ENCODE measurements at regions not wholly inside any gene's neighbourhood (a gene's known extent, or its start where the extent isn't known, plus 50 kb on each side); places are given as distances from the start of the nearest gene placed in this dataset.

- Histone ChIP-seq H3K4me1 (ENCODE audit: control insufficient read depth, insufficient read depth, low read length) (no peaks in the 10 kb centered on the region), H3K9me1 (ENCODE audit: insufficient read depth, low read length) (no peaks in the 10 kb centered on the region), H2BK5ac (ENCODE audit: low read depth, low read length, poor library complexity, severe bottlenecking) (no peak overlapping the region), H2BK120ac (ENCODE audit: low read depth, low read length) (no peak overlapping the region), H3K79me1 (ENCODE audit: low read depth in 1 of 2, low read length in 2 of 2) (no peaks in the 10 kb centered on the region), H2AK9ac (replicated peaks; ENCODE audit: low read depth, low read length, poor library complexity) (no peak overlapping the region), H3K27ac (ENCODE audit: insufficient read depth, low read length) (no peak overlapping the region), H3K4me2 (ENCODE audit: low read depth, low read length) (no peak overlapping the region; the same call in 1 of the 2 replicates), H3K27me3 (ENCODE audit: control insufficient read depth, insufficient read depth, low read length) (peaks cover 6% of the 10 kb centered on the region), H4K20me1 (ENCODE audit: insufficient read depth, low read length) (no peaks in the 10 kb centered on the region), H4K5ac (ENCODE audit: low read depth, low read length) (no peak overlapping the region), H3K36me3 (ENCODE audit: control insufficient read depth, insufficient read depth, low read length) (no peaks in the 10 kb centered on the region), H3K23ac (ENCODE audit: low read depth, low read length) (no peak overlapping the region), H4K8ac (ENCODE audit: low read depth in 2 of 2, low read length in 2 of 2) (no peak overlapping the region), H3K9me3 (ENCODE audit: control insufficient read depth, insufficient read depth, low read length) (peaks cover 2% of the 10 kb centered on the region; the same call in 1 of the 2 replicates), H2AK5ac (ENCODE audit: low read depth, low read length) (no peak overlapping the region), H2BK15ac (ENCODE audit: low read depth, low read length) (no peak overlapping the region), H3K56ac (ENCODE audit: extremely low read depth, insufficient read depth, low read length) (no peak overlapping the region), H3K4ac (ENCODE audit: low read depth, low read length) (no peak overlapping the region), H3K4me3 (ENCODE audit: insufficient read depth, low read depth, low read length) (no peak overlapping the region), H2BK20ac (ENCODE audit: low read depth, low read length) (no peak overlapping the region), H2AFZ (replicated peaks; ENCODE audit: low read length, poor library complexity) (peak overlapping the region; percentile 40), H3K18ac (ENCODE audit: low read depth, low read length) (no peak overlapping the region), H4K91ac (ENCODE audit: insufficient read depth, low read depth, low read length) (no peak overlapping the region), H3K14ac (replicated peaks; ENCODE audit: low read depth, low read length) (no peak overlapping the region), H3K9ac (ENCODE audit: low read depth, low read length) (no peak overlapping the region)
- dilution Hi-C loops (cut with HindIII; ENCODE audit: low sequenced_read_pairs, unreplicated experiment): no loop called here
- DNase-seq (no peak), ATAC-seq (ENCODE audit: low read depth) (peak; percentile 35; the same call in 1 of the 2 replicates)
- in situ Hi-C loops (cut with MboI; ENCODE audit: low sequenced_read_pairs): no loop called here
- intact Hi-C loops (cut with micrococcal nuclease): no loop called here
- BruUV-seq (replicated peaks): no TSS peak
- 27% methylated on average over 12 of the region's 30 CpGs; no CpG with 5 or more reads in 1 of the 2 experiments for WGBS, 2 experiments (ENCODE audit: extremely low coverage in 2 of 2, insufficient read length in 1 of 2)
- CTCF ChIA-PET: no interaction called here
- no peak for TF ChIP-seq CEBPB (IDR thresholded peaks at IDR 0.05; ENCODE audit: low read depth, low read length)
- TF ChIP-seq RFX5 (IDR thresholded peaks at IDR 0.05; ENCODE audit: low read depth, low read length): no peak
- TF ChIP-seq CHD1 (IDR thresholded peaks at IDR 0.05; ENCODE audit: low read depth, low read length): no peak
- TF ChIP-seq MAFK (IDR thresholded peaks at IDR 0.05; ENCODE audit: low read depth, low read length): no peak
- TF ChIP-seq RAD21 (IDR thresholded peaks at IDR 0.05; ENCODE audit: low read length): no peak
- no peak for TF ChIP-seq POLR2A (IDR thresholded peaks at IDR 0.05; ENCODE audit: low read depth, low read length)
- no peak for TF ChIP-seq SMC3 (IDR thresholded peaks at IDR 0.05; ENCODE audit: low read depth, low read length)
- TF ChIP-seq, protein P1, sequence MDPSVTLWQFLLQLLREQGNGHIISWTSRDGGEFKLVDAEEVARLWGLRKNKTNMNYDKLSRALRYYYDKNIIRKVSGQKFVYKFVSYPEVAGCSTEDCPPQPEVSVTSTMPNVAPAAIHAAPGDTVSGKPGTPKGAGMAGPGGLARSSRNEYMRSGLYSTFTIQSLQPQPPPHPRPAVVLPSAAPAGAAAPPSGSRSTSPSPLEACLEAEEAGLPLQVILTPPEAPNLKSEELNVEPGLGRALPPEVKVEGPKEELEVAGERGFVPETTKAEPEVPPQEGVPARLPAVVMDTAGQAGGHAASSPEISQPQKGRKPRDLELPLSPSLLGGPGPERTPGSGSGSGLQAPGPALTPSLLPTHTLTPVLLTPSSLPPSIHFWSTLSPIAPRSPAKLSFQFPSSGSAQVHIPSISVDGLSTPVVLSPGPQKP (IDR thresholded peaks at IDR 0.05; ENCODE audit: borderline replicate concordance, low read depth, low read length): no peak
- no peak for TF ChIP-seq RCOR1 (IDR thresholded peaks at IDR 0.05; ENCODE audit: insufficient replicate concordance, low read length)
- no peak for TF ChIP-seq FOS (IDR thresholded peaks at IDR 0.05; ENCODE audit: low read depth, low read length)
- TF ChIP-seq NFE2L2 (IDR thresholded peaks at IDR 0.05; ENCODE audit: low read depth, low read length): no peak
- TF ChIP-seq MXI1 (IDR thresholded peaks at IDR 0.05; ENCODE audit: borderline replicate concordance, low read depth, low read length): no peak
- no peak for TF ChIP-seq MAZ (IDR thresholded peaks at IDR 0.05; ENCODE audit: borderline replicate concordance, low read depth, low read length)
- TF ChIP-seq USF2 (IDR thresholded peaks at IDR 0.05; ENCODE audit: low read depth, low read length): no peak
- no peak for TF ChIP-seq BHLHE40 (IDR thresholded peaks at IDR 0.05; ENCODE audit: low read depth, low read length)
- TF ChIP-seq, protein P2, sequence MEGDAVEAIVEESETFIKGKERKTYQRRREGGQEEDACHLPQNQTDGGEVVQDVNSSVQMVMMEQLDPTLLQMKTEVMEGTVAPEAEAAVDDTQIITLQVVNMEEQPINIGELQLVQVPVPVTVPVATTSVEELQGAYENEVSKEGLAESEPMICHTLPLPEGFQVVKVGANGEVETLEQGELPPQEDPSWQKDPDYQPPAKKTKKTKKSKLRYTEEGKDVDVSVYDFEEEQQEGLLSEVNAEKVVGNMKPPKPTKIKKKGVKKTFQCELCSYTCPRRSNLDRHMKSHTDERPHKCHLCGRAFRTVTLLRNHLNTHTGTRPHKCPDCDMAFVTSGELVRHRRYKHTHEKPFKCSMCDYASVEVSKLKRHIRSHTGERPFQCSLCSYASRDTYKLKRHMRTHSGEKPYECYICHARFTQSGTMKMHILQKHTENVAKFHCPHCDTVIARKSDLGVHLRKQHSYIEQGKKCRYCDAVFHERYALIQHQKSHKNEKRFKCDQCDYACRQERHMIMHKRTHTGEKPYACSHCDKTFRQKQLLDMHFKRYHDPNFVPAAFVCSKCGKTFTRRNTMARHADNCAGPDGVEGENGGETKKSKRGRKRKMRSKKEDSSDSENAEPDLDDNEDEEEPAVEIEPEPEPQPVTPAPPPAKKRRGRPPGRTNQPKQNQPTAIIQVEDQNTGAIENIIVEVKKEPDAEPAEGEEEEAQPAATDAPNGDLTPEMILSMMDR (conservative IDR thresholded peaks at IDR 0.05; ENCODE audit: low read depth, low read length): no peak
- POLR2A ChIA-PET (ENCODE audit: unreplicated experiment): no interaction called here
Measured at GRCh38 chr5:144598451-144599068, 427.9 kb downstream of the KCTD16 start.

Data from IMR-90 (cell line).